ENCODE measurements at regions not wholly inside any gene's neighbourhood (a gene's known extent, or its start where the extent isn't known, plus 50 kb on each side); places are given as distances from the start of the nearest gene placed in this dataset.

- TF ChIP-seq CTCF (IDR thresholded peaks at IDR 0.05) (no peak), POLR2A (IDR thresholded peaks at IDR 0.05) (no peak)
Observed at GRCh38 chr13:33953781-33954180, 135.8 kb downstream of the RFC3 start.

All from vagina (tissue), 2 donors.